ENCODE measurements at regions not wholly inside any gene's neighbourhood (a gene's known extent, or its start where the extent isn't known, plus 50 kb on each side); places are given as distances from the start of the nearest gene placed in this dataset.
"Not testable (repeated sequence)": the region's sequence is repeated elsewhere in the genome, so short reads cannot be mapped to it uniquely, and the experiment has no call there.

DNA sequence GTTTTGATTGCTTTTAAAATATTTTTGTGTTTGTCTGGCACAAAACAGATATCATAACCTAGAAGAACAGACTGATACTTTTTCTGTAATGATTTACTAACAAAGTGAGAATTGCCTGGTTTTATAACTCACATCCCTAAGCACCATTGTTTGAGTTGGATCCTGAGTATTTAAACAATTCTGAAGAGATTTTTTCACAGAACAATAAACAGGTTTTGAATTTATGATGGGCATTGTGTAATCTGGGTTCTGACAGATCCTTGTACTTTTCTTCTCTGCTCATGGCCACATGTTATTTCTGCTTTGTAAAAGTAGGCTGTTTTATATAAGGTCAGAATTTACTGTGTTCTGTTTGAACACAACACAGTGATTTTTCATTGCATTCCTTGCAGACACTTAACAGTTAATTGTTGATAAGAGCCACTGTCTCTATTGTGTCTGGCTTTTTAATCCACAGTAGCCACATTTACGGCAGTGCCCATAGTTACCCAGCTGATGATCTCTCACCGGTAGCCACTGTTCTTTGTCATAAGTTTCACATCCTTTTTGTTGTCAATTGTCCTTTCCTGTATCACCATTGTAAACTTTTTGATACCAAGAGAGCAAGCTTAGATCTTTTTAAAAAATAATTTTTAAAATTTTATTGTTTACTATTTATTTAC is 1548.1 kb downstream of the KHDRBS2 start:
- not testable (repeated sequence) for TF ChIP-seq EZH2 (IDR thresholded peaks at IDR 0.05; ENCODE audit: low read length)
- TF ChIP-seq, protein P1, sequence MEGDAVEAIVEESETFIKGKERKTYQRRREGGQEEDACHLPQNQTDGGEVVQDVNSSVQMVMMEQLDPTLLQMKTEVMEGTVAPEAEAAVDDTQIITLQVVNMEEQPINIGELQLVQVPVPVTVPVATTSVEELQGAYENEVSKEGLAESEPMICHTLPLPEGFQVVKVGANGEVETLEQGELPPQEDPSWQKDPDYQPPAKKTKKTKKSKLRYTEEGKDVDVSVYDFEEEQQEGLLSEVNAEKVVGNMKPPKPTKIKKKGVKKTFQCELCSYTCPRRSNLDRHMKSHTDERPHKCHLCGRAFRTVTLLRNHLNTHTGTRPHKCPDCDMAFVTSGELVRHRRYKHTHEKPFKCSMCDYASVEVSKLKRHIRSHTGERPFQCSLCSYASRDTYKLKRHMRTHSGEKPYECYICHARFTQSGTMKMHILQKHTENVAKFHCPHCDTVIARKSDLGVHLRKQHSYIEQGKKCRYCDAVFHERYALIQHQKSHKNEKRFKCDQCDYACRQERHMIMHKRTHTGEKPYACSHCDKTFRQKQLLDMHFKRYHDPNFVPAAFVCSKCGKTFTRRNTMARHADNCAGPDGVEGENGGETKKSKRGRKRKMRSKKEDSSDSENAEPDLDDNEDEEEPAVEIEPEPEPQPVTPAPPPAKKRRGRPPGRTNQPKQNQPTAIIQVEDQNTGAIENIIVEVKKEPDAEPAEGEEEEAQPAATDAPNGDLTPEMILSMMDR (optimal IDR thresholded peaks at IDR 0.05 in 1 of 3, IDR thresholded peaks at IDR 0.05 in 1 of 3, conservative IDR thresholded peaks at IDR 0.05 in 1 of 3; ENCODE audit: extremely low read depth in 1 of 3, insufficient read depth in 2 of 3, low read length in 3 of 3), result not testable (repeated sequence)
